ENCODE measurements at regions not wholly inside any gene's neighbourhood (a gene's known extent, or its start where the extent isn't known, plus 50 kb on each side); places are given as distances from the start of the nearest gene placed in this dataset.

DNA sequence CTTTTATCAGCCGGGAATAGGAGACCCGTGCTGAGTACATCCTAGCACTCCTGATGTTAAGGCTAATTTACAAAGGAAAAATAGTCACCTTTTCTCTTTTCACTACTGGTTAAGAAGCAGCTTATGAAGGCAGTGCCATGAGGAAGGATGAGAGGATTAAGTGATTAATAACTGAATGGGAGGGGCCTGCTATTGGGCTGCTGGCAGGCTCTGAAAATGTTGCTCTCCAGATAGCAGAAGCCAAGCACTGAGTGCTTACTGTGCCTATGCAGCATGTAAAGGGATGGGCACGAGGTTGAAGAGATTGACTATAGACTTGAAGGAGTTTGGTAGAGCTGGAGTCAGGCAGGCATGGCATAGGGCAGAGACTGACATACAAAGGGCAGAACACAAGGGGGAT, 282.4 kb upstream of the THSD7B start:
- in situ Hi-C loops (cut with HindIII; ENCODE audit: low pct_unique_long_range_greater_than_20kb, low sequenced_read_pairs), result no loop called here
- H3K9me3 ChIP-seq (ENCODE audit: control insufficient read depth, insufficient read depth, low read depth, low read length), result no peaks in the 10 kb centered on the region
- CTCF ChIA-PET, result no interaction called here
- BruUV-seq (replicated peaks), result no TSS peak
- H3K4me3 ChIP-seq (ENCODE audit: low read depth in 2 of 2, low read length in 2 of 2), result no peak overlapping the region
- no peak for TF ChIP-seq POLR2AphosphoS5 (IDR thresholded peaks at IDR 0.05; ENCODE audit: low read depth, low read length)
- no peak for TF ChIP-seq TCF7L2 (IDR thresholded peaks at IDR 0.05; ENCODE audit: low read depth, low read length)
- TF ChIP-seq CTCF (IDR thresholded peaks at IDR 0.05), result no peak
- no peak for TF ChIP-seq SIN3A (IDR thresholded peaks at IDR 0.05; ENCODE audit: borderline replicate concordance, insufficient read depth, low read depth, low read length)
- TF ChIP-seq REST (IDR thresholded peaks at IDR 0.05; ENCODE audit: insufficient read depth in 1 of 2, low read depth in 2 of 2, low read length in 1 of 2), result no peak
- no peaks in the 10 kb centered on the region for H3K36me3 ChIP-seq (ENCODE audit: control insufficient read depth, insufficient read depth, low read length)
- no peak overlapping the region for H3K27ac ChIP-seq (ENCODE audit: low read length)
- no peak for ATAC-seq
- H3K4me1 ChIP-seq (ENCODE audit: control insufficient read depth, insufficient read depth, low read length), result no peaks in the 10 kb centered on the region
- no peak for DNase-seq (ENCODE audit: low read depth, low spot score)
- intact Hi-C loops (cut with micrococcal nuclease; ENCODE audit: unreplicated experiment), result no loop called here
- no peaks in the 10 kb centered on the region for H3K27me3 ChIP-seq (ENCODE audit: control insufficient read depth, insufficient read depth, low read length)
- POLR2A ChIA-PET, result no interaction called here

GRCh38 chr2:136482006-136482405, 283.3 kb upstream of the THSD7B start:
- no peak overlapping the region for H3K27ac ChIP-seq (ENCODE audit: low read length)
- no peaks in the 10 kb centered on the region for H3K4me1 ChIP-seq (ENCODE audit: control insufficient read depth, insufficient read depth, low read length)
- no peaks in the 10 kb centered on the region for H3K36me3 ChIP-seq (ENCODE audit: control insufficient read depth, insufficient read depth, low read length)
- no peaks in the 10 kb centered on the region for H3K9me3 ChIP-seq (ENCODE audit: control insufficient read depth, insufficient read depth, low read depth, low read length)
- no peaks in the 10 kb centered on the region for H3K27me3 ChIP-seq (ENCODE audit: control insufficient read depth, insufficient read depth, low read length)
- ATAC-seq (no peak), DNase-seq (ENCODE audit: low read depth, low spot score) (no peak)
- BruUV-seq (replicated peaks), result no TSS peak
- CTCF ChIA-PET, result no interaction called here
- in situ Hi-C loops (cut with HindIII; ENCODE audit: low pct_unique_long_range_greater_than_20kb, low sequenced_read_pairs), result no loop called here
- H3K4me3 ChIP-seq (ENCODE audit: low read depth in 2 of 2, low read length in 2 of 2), result no peak overlapping the region
- intact Hi-C loops (cut with micrococcal nuclease; ENCODE audit: unreplicated experiment), result no loop called here
- TF ChIP-seq POLR2AphosphoS5 (IDR thresholded peaks at IDR 0.05; ENCODE audit: low read depth, low read length) (no peak), SIN3A (IDR thresholded peaks at IDR 0.05; ENCODE audit: borderline replicate concordance, insufficient read depth, low read depth, low read length) (no peak), CTCF (IDR thresholded peaks at IDR 0.05) (no peak), REST (IDR thresholded peaks at IDR 0.05; ENCODE audit: insufficient read depth in 1 of 2, low read depth in 2 of 2, low read length in 1 of 2) (no peak), TCF7L2 (IDR thresholded peaks at IDR 0.05; ENCODE audit: low read depth, low read length) (no peak)
- POLR2A ChIA-PET, result no interaction called here
